PC-3 (cell line): ENCODE measurements at regions not wholly inside any gene's neighbourhood (a gene's known extent, or its start where the extent isn't known, plus 50 kb on each side); places are given as distances from the start of the nearest gene placed in this dataset.

Experiments
- CTCF ChIP-seq: fragments of 300-600 bp; sonication (generic); conservative IDR thresholded peaks from 2 replicates; pipeline ENCODE4 v1.5.1; 2017; ENCODE audit warnings: antibody characterized with exemption, low read depth, mild to moderate bottlenecking, low read length
- EZH2 ChIP-seq: fragments of 300-600 bp; sonication (generic); IDR thresholded peaks from one replicate; pipeline ENCODE4 v1.6.1; 2017; ENCODE audit warnings: antibody characterized with exemption, mild to moderate bottlenecking, low read length; ENCODE audit not compliant: unreplicated experiment
- EZH2phosphoT487 ChIP-seq: fragments of 300-600 bp; sonication (generic); IDR thresholded peaks from 2 replicates; pipeline ENCODE4 v1.6.1; 2018; ENCODE audit warnings: mild to moderate bottlenecking, antibody characterized with exemption, low read length, borderline replicate concordance

GRCh38 chr20:19940988-19941460 lies 76.1 kb upstream of the NAA20 start:
- TF ChIP-seq CTCF: no peak
- no peak for TF ChIP-seq EZH2phosphoT487
- TF ChIP-seq EZH2: no peak
